Neuronal stem cell (in vitro differentiated cells): ENCODE measurements at regions not wholly inside any gene's neighbourhood (a gene's known extent, or its start where the extent isn't known, plus 50 kb on each side); places are given as distances from the start of the nearest gene placed in this dataset.
"Not testable (repeated sequence)": the region's sequence is repeated elsewhere in the genome, so short reads cannot be mapped to it uniquely, and the experiment has no call there.

ENCODE experiments used
- DNase-seq: peaks from one replicate; pipeline ENCODE4 v3.0.0-alpha.2; 2013; ENCODE audit warnings: low spot score
- H2AFZ ChIP-seq: one replicate; pipeline ENCODE4 v1.6.1; 2013; ENCODE audit warnings: mild to moderate bottlenecking, low read length, inconsistent platforms
- H2AK5ac ChIP-seq: 2 replicates; pipeline ENCODE4 v1.6.1; 2013; ENCODE audit warnings: low read depth, mild to moderate bottlenecking, inconsistent platforms, low read length, moderate library complexity, mixed read lengths
- H2BK120ac ChIP-seq: 2 replicates; pipeline ENCODE4 v1.6.1; 2013; ENCODE audit warnings: low read depth, mild to moderate bottlenecking, inconsistent platforms, low read length, moderate library complexity, mixed read lengths
- H2BK12ac ChIP-seq: one replicate; pipeline ENCODE4 v1.6.1; 2013; ENCODE audit warnings: low read length, inconsistent platforms
- H2BK15ac ChIP-seq: 2 replicates; pipeline ENCODE4 v1.6.1; 2013; ENCODE audit warnings: mild to moderate bottlenecking, low read length, inconsistent platforms, mixed read lengths
- H2BK5ac ChIP-seq: one replicate; pipeline ENCODE4 v1.6.1; 2013; ENCODE audit warnings: inconsistent platforms, mild to moderate bottlenecking, low read length, moderate library complexity
- H3K14ac ChIP-seq: one replicate; pipeline ENCODE4 v1.6.1; 2013; ENCODE audit warnings: low read length, inconsistent platforms
- H3K18ac ChIP-seq: 2 replicates; pipeline ENCODE4 v1.6.1; 2013; ENCODE audit warnings: low read length, inconsistent platforms
- H3K23ac ChIP-seq: 2 replicates; pipeline ENCODE4 v1.6.1; 2013; ENCODE audit warnings: low read depth, mild to moderate bottlenecking, mixed read lengths, low read length, inconsistent platforms; ENCODE audit not compliant: poor library complexity
- H3K27ac ChIP-seq: replicated peaks from 3 replicates; pipeline ENCODE4 v1.5.1; 2013; ENCODE audit warnings: low read length, inconsistent platforms
- H3K27me3 ChIP-seq, 3 experiments: 2 replicates each; pipeline ENCODE4 v1.6.1; 2013; ENCODE audit warnings: low read length in 3 of 3, mild to moderate bottlenecking in 2 of 3, inconsistent platforms in 1 of 3, low read depth in 1 of 3, mixed read lengths in 1 of 3, moderate library complexity in 1 of 3; ENCODE audit not compliant: control insufficient read depth in 3 of 3, insufficient read depth in 3 of 3
- H3K36me3 ChIP-seq, 2 donors: replicated peaks in 1 of 2; 2 replicates each; pipeline ENCODE4 v1.6.1; 2013; ENCODE audit warnings: low read length in 2 of 2; ENCODE audit not compliant: control insufficient read depth in 2 of 2, insufficient read depth in 2 of 2
- H3K4ac ChIP-seq: 2 replicates; pipeline ENCODE4 v1.6.1; 2013; ENCODE audit warnings: inconsistent platforms, mild to moderate bottlenecking, low read length, moderate library complexity
- H3K4me1 ChIP-seq, 2 donors: 1 replicate in 1 of 2; 2 replicates in 1 of 2; pipeline ENCODE4 v1.6.1; 2013; ENCODE audit warnings: low read length in 2 of 2, low read depth in 1 of 2; ENCODE audit not compliant: control insufficient read depth in 2 of 2, insufficient read depth in 1 of 2
- H3K4me2 ChIP-seq: one replicate; pipeline ENCODE4 v1.6.1; 2013; ENCODE audit warnings: mild to moderate bottlenecking, low read length, inconsistent platforms; ENCODE audit not compliant: insufficient read depth, poor library complexity, severe bottlenecking
- H3K4me3 ChIP-seq, 2 donors: 2 replicates each; pipeline ENCODE4 v1.5.1; 2013; ENCODE audit warnings: low read length in 2 of 2, mild to moderate bottlenecking in 2 of 2, inconsistent platforms in 1 of 2, moderate library complexity in 1 of 2
- H3K79me1 ChIP-seq: one replicate; pipeline ENCODE4 v1.6.1; 2013; ENCODE audit warnings: low read depth, mild to moderate bottlenecking, inconsistent platforms, low read length, moderate library complexity
- H3K9ac ChIP-seq: one replicate; pipeline ENCODE4 v1.6.1; 2013; ENCODE audit warnings: mild to moderate bottlenecking, low read depth, low read length, inconsistent platforms; ENCODE audit not compliant: poor library complexity
- H3K9me3 ChIP-seq, 2 donors: replicated peaks in 1 of 2; 2 replicates each; pipeline versions ENCODE3 to v1.6.1; 2013; ENCODE audit warnings: low read length in 2 of 2, mild to moderate bottlenecking in 2 of 2, inconsistent platforms in 1 of 2, low read depth in 1 of 2, mixed read lengths in 1 of 2, moderate library complexity in 1 of 2; ENCODE audit not compliant: control insufficient read depth in 2 of 2, insufficient read depth in 1 of 2
- H4K8ac ChIP-seq: one replicate; pipeline ENCODE4 v1.6.1; 2013; ENCODE audit warnings: low read depth, mild to moderate bottlenecking, inconsistent platforms, low read length, moderate library complexity
- H4K91ac ChIP-seq: one replicate; pipeline ENCODE4 v1.6.1; 2013; ENCODE audit warnings: low read length, low read depth, mild to moderate bottlenecking, inconsistent platforms; ENCODE audit not compliant: poor library complexity
- WGBS, 2 donors: extraction: QIAGEN DNeasy Blood & Tissue Kit; methylation state at CpG; one replicate each; pipeline ENCODE4 v1.1.7; 2013; ENCODE audit warnings: missing lambda C conversion rate in 2 of 2, mixed read lengths in 1 of 2; ENCODE audit not compliant: insufficient read length in 2 of 2, insufficient replicate concordance in 1 of 2; ENCODE audit errors: extremely low coverage in 2 of 2; 5-methylcytosine and 5-hydroxymethylcytosine counted together

DNA sequence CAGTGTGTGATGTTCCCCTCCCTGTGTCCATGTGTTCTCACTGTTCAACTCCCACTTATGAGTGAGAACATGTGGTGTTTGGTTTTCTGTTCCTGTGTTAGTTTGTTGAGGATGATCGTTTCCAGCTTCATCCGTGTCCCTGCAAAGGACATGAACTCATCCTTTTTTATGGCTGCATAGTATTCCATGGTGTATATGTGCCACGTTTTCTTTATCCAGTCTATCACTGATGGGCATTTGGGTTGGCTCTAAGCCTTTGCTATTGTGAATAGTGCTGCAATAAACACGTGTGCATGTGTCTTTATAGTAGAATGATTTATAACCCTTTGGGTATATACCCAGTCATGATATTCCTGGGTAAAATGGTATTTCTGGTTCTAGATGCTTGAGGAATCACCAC, 316.6 kb upstream of the KCNMB2 start:
- H3K4me2 ChIP-seq: not testable (repeated sequence)

DNA sequence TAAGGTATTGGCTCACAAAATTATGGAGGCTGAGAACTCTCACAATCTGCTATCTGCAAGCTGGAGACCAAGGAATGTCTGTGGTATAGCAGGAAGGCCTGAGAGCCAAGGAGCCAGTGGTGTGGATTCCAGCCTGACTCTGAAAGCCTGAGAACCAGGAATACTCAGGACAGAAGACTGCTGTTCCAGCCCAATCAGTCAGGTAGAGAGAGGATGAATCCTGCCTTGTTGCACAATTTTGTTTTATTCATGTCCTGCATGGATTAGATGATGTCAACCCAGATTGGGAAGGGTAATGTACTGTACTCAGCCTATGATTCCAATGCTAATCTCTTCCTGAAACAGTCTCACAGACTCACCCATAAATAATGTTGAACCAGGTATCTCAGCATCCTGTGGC, 312.4 kb upstream of the KCNMB2 start:
- Histone ChIP-seq H3K4me1 (no peaks in the 10 kb centered on the region), H2BK12ac (no peak overlapping the region), H2BK15ac (no peak overlapping the region), H3K79me1 (no peaks in the 10 kb centered on the region), H3K27me3 (no peaks in the 10 kb centered on the region), H3K9me3 (no peaks in the 10 kb centered on the region), H4K91ac (no peak overlapping the region), H4K8ac (no peak overlapping the region), H3K36me3 (no peaks in the 10 kb centered on the region), H3K4me3 (no peak overlapping the region), H3K9ac (no peak overlapping the region), H2BK5ac (no peak overlapping the region), H2BK120ac (no peak overlapping the region), H2AK5ac (no peak overlapping the region), H3K23ac (no peak overlapping the region), H3K14ac (no peak overlapping the region), H3K18ac (no peak overlapping the region), H3K27ac (no peak overlapping the region), H3K4ac (no peak overlapping the region), H3K4me2 (no peak overlapping the region), H2AFZ (no peak overlapping the region)
- no peak for DNase-seq

More for the DNA sequence above, 316.6 kb upstream of the KCNMB2 start:
- not testable (repeated sequence) for H4K91ac ChIP-seq, H3K4me1 ChIP-seq, H2BK5ac ChIP-seq, H3K9me3 ChIP-seq, H3K9ac ChIP-seq, H3K23ac ChIP-seq, H3K4me3 ChIP-seq, H3K14ac ChIP-seq, H2BK12ac ChIP-seq, DNase-seq, H2BK15ac ChIP-seq, H2AK5ac ChIP-seq, H2BK120ac ChIP-seq, H3K4ac ChIP-seq, H3K27me3 ChIP-seq, H4K8ac ChIP-seq, H3K18ac ChIP-seq, H2AFZ ChIP-seq, H3K79me1 ChIP-seq, H3K27ac ChIP-seq, H3K36me3 ChIP-seq
- WGBS, 2 donors: no CpG with 5 or more reads among the region's 4 CpGs

DNA sequence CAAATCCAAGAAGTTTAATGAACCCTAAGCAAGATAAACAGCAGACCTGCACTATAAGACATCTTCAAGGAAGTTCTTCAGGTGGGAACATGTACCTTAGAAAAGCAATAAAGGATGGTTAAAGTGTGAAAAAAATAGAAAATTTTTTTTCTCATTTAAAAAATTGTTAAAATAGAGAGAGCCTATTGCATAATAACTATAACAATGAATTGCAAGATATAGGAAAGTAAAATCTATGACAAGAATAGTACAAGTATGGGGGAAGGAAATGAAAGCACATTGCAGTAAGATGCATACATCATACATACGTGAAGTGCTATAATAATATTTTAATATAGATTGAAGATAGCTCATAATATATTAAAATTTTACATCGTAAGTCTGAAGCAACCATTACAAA, 310.1 kb upstream of the KCNMB2 start:
- Histone ChIP-seq H3K18ac (no peak overlapping the region), H2BK120ac (no peak overlapping the region), H3K9ac (no peak overlapping the region), H2BK5ac (no peak overlapping the region), H3K27me3 (no peaks in the 10 kb centered on the region), H2AFZ (no peak overlapping the region), H2BK12ac (no peak overlapping the region), H4K8ac (no peak overlapping the region), H3K27ac (no peak overlapping the region), H3K4me3 (no peak overlapping the region), H3K4me1 (no peaks in the 10 kb centered on the region), H2BK15ac (no peak overlapping the region), H3K4ac (no peak overlapping the region), H2AK5ac (no peak overlapping the region), H4K91ac (no peak overlapping the region), H3K36me3 (no peaks in the 10 kb centered on the region), H3K79me1 (no peaks in the 10 kb centered on the region), H3K9me3 (peaks cover 0 to 2% of the 10 kb centered on the region in 2 donors), H3K4me2 (no peak overlapping the region), H3K23ac (no peak overlapping the region), H3K14ac (no peak overlapping the region)
- no CpG with 5 or more reads among the region's 2 CpGs for WGBS, 2 donors
- DNase-seq: no peak

DNA sequence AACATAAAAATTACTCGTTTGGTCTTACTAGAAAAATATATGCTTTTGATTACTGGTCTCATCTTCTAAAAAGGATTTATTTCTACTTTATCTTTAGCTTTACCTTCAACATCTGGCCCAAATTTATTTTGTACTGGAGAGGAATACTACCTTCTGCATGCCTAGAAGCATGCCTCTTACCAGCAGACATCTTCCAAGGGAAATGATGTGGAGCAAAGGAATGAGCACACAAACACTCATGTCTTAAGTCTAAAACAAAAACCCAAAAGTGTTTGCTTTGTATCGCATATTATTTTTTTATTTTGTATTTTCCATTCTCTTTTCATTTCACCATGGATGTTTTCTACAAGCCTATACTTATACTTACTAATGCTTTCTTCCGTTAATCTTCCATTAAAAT, 304.6 kb upstream of the KCNMB2 start:
- no peak overlapping the region for H2BK120ac ChIP-seq
- H3K9ac ChIP-seq: no peak overlapping the region
- H3K27me3 ChIP-seq: no peaks in the 10 kb centered on the region
- H3K14ac ChIP-seq: no peak overlapping the region
- H3K4me2 ChIP-seq: no peak overlapping the region
- no peak overlapping the region for H3K27ac ChIP-seq
- no peaks in the 10 kb centered on the region for H3K4me1 ChIP-seq
- H4K8ac ChIP-seq: no peak overlapping the region
- 100% methylated on average over 1 of the region's 3 CpGs; no CpG with 5 or more reads in 1 of the 2 donors for WGBS, 2 donors
- H3K23ac ChIP-seq: no peak overlapping the region
- H3K4me3 ChIP-seq: no peak overlapping the region
- no peak overlapping the region for H2AFZ ChIP-seq
- H2BK5ac ChIP-seq: no peak overlapping the region
- H3K4ac ChIP-seq: no peak overlapping the region
- no peak for DNase-seq
- no peak overlapping the region for H3K18ac ChIP-seq
- no peaks in the 10 kb centered on the region for H3K36me3 ChIP-seq
- no peak overlapping the region for H2BK12ac ChIP-seq
- H3K9me3 ChIP-seq: peaks cover 0 to 2% of the 10 kb centered on the region in 2 donors
- no peaks in the 10 kb centered on the region for H3K79me1 ChIP-seq
- no peak overlapping the region for H4K91ac ChIP-seq
- no peak overlapping the region for H2AK5ac ChIP-seq
- no peak overlapping the region for H2BK15ac ChIP-seq
